ENCODE measurements at regions not wholly inside any gene's neighbourhood (a gene's known extent, or its start where the extent isn't known, plus 50 kb on each side); places are given as distances from the start of the nearest gene placed in this dataset.

- no peak for DNase-seq (ENCODE audit: low read depth)
- POLR2A ChIA-PET = no interaction called here
- Histone ChIP-seq H3K36me3 (ENCODE audit: control insufficient read depth, insufficient read depth, low read length) (no peaks in the 10 kb centered on the region), H3K4me3 (ENCODE audit: low read depth, low read length) (no peak overlapping the region), H3K27me3 (ENCODE audit: control insufficient read depth, insufficient read depth, low read length) (no peaks in the 10 kb centered on the region)
- TF ChIP-seq CTCF (IDR thresholded peaks at IDR 0.05; ENCODE audit: insufficient read depth, low read depth, low read length) = no peak
- CTCF ChIA-PET = no interaction called here
Measured at GRCh38 chr14:98269533-98269932, 1002.5 kb downstream of the BCL11B start.

GRCh38 chr14:98270201-98270600 lies 1001.8 kb downstream of the BCL11B start:
- DNase-seq (ENCODE audit: low read depth) = no peak
- H3K27me3 ChIP-seq (ENCODE audit: control insufficient read depth, insufficient read depth, low read length) = no peaks in the 10 kb centered on the region
- no peak for TF ChIP-seq CTCF (IDR thresholded peaks at IDR 0.05; ENCODE audit: insufficient read depth, low read depth, low read length)
- H3K4me3 ChIP-seq (ENCODE audit: low read depth, low read length) = no peak overlapping the region
- no peaks in the 10 kb centered on the region for H3K36me3 ChIP-seq (ENCODE audit: control insufficient read depth, insufficient read depth, low read length)
- CTCF ChIA-PET = no interaction called here
- POLR2A ChIA-PET = no interaction called here

- POLR2A ChIA-PET = no interaction called here
- CTCF ChIA-PET = no interaction called here
- H3K27me3 ChIP-seq (ENCODE audit: control insufficient read depth, insufficient read depth, low read length) = no peaks in the 10 kb centered on the region
- DNase-seq (ENCODE audit: low read depth) = no peak
- TF ChIP-seq CTCF (IDR thresholded peaks at IDR 0.05; ENCODE audit: insufficient read depth, low read depth, low read length) = no peak
- no peaks in the 10 kb centered on the region for H3K36me3 ChIP-seq (ENCODE audit: control insufficient read depth, insufficient read depth, low read length)
- no peak overlapping the region for H3K4me3 ChIP-seq (ENCODE audit: low read depth, low read length)
Measured at GRCh38 chr14:98274596-98274995, 997.4 kb downstream of the BCL11B start.

GRCh38 chr14:98278800-98279199 lies 993.2 kb downstream of the BCL11B start:
- Histone ChIP-seq H3K27me3 (ENCODE audit: control insufficient read depth, insufficient read depth, low read length) (no peaks in the 10 kb centered on the region), H3K36me3 (ENCODE audit: control insufficient read depth, insufficient read depth, low read length) (no peaks in the 10 kb centered on the region), H3K4me3 (ENCODE audit: low read depth, low read length) (no peak overlapping the region)
- POLR2A ChIA-PET = no interaction called here
- no peak for TF ChIP-seq CTCF (IDR thresholded peaks at IDR 0.05; ENCODE audit: insufficient read depth, low read depth, low read length)
- CTCF ChIA-PET = no interaction called here
- no peak for DNase-seq (ENCODE audit: low read depth)

GRCh38 chr14:98280436-98280835 lies 991.6 kb downstream of the BCL11B start:
- Histone ChIP-seq H3K27me3 (ENCODE audit: control insufficient read depth, insufficient read depth, low read length) (no peaks in the 10 kb centered on the region), H3K4me3 (ENCODE audit: low read depth, low read length) (no peak overlapping the region), H3K36me3 (ENCODE audit: control insufficient read depth, insufficient read depth, low read length) (no peaks in the 10 kb centered on the region)
- TF ChIP-seq CTCF (IDR thresholded peaks at IDR 0.05; ENCODE audit: insufficient read depth, low read depth, low read length) = no peak
- DNase-seq (ENCODE audit: low read depth) = no peak
- ChIA-PET POLR2A (no interaction called here), CTCF (interaction anchor here (1.2 kb wide), 1 partner anchor 8 kb away, joined by 3 read pairs; no protein-coding TSS in a partner anchor)
